H9 (cell line): ENCODE measurements at regions not wholly inside any gene's neighbourhood (a gene's known extent, or its start where the extent isn't known, plus 50 kb on each side); places are given as distances from the start of the nearest gene placed in this dataset.
A peak's percentile ranks its signal among the peaks of the same experiment; 100 is the strongest.

ENCODE experiments used
- DNase-seq: peaks from one replicate; pipeline ENCODE4 v3.0.0-alpha.2; 2017
- H2AFZ ChIP-seq: one replicate; pipeline ENCODE4 v1.6.1; 2013; ENCODE audit warnings: mild to moderate bottlenecking, low read length, control low read depth, moderate library complexity
- H2AK5ac ChIP-seq: 2 replicates; pipeline ENCODE4 v1.6.1; 2013; ENCODE audit warnings: low read length, control low read depth, mixed read lengths; ENCODE audit not compliant: insufficient read length
- H2BK120ac ChIP-seq: one replicate; pipeline ENCODE4 v1.6.1; 2013; ENCODE audit warnings: low read depth, mild to moderate bottlenecking, low read length, control low read depth, inconsistent platforms; ENCODE audit not compliant: poor library complexity, severe bottlenecking
- H2BK12ac ChIP-seq: 2 replicates; pipeline ENCODE4 v1.6.1; 2013; ENCODE audit warnings: low read length, control low read depth, mixed read lengths, low read depth; ENCODE audit not compliant: insufficient read length
- H2BK15ac ChIP-seq: 2 replicates; pipeline ENCODE4 v1.6.1; 2013; ENCODE audit warnings: low read depth, low read length, control low read depth
- H2BK20ac ChIP-seq: one replicate; pipeline ENCODE4 v1.6.1; 2013; ENCODE audit warnings: low read depth, mild to moderate bottlenecking, low read length, control low read depth, inconsistent platforms; ENCODE audit not compliant: poor library complexity, severe bottlenecking
- H2BK5ac ChIP-seq: 2 replicates; pipeline ENCODE4 v1.6.1; 2013; ENCODE audit warnings: low read length, control low read depth, mixed read lengths; ENCODE audit not compliant: insufficient read length
- H3K14ac ChIP-seq: 2 replicates; pipeline ENCODE4 v1.6.1; 2013; ENCODE audit warnings: low read length, control low read depth; ENCODE audit not compliant: insufficient read depth
- H3K18ac ChIP-seq: 2 replicates; pipeline ENCODE4 v1.6.1; 2013; ENCODE audit warnings: low read depth, mild to moderate bottlenecking, mixed read lengths, low read length, control low read depth; ENCODE audit not compliant: insufficient read length
- H3K23ac ChIP-seq: 2 replicates; pipeline ENCODE4 v1.6.1; 2013; ENCODE audit warnings: low read length, control low read depth, mixed read lengths, low read depth; ENCODE audit not compliant: insufficient read length
- H3K23me2 ChIP-seq: 2 replicates; pipeline ENCODE4 v1.6.1; 2013; ENCODE audit warnings: low read depth, mild to moderate bottlenecking, mixed read lengths, low read length, control low read depth; ENCODE audit not compliant: insufficient read length, poor library complexity, severe bottlenecking
- H3K27ac ChIP-seq: 2 replicates; pipeline ENCODE4 v1.5.1; 2013; ENCODE audit warnings: low read length, control low read depth, mixed read lengths, low read depth; ENCODE audit not compliant: insufficient read length
- H3K27me3 ChIP-seq: 2 replicates; pipeline ENCODE4 v1.6.1; 2013; ENCODE audit warnings: low read length, control low read depth, inconsistent platforms; ENCODE audit not compliant: insufficient read depth
- H3K4ac ChIP-seq: 2 replicates; pipeline ENCODE4 v1.6.1; 2013; ENCODE audit warnings: low read depth, mild to moderate bottlenecking, control low read depth, inconsistent platforms, low read length, moderate library complexity
- H3K4me1 ChIP-seq: 2 replicates; pipeline ENCODE4 v1.6.1; 2013; ENCODE audit warnings: low read length, control low read depth, inconsistent platforms; ENCODE audit not compliant: insufficient read depth
- H3K4me2 ChIP-seq: 2 replicates; pipeline ENCODE4 v1.6.1; 2013; ENCODE audit warnings: low read length, control low read depth, mixed read lengths; ENCODE audit not compliant: insufficient read length, insufficient read depth
- H3K56ac ChIP-seq: 2 replicates; pipeline ENCODE4 v1.6.1; 2013; ENCODE audit warnings: low read depth, mild to moderate bottlenecking, mixed read lengths, low read length, control low read depth; ENCODE audit not compliant: insufficient read length
- H3K79me1 ChIP-seq: 2 replicates; pipeline ENCODE4 v1.6.1; 2013; ENCODE audit warnings: low read depth, mild to moderate bottlenecking, moderate library complexity, low read length, control low read depth, inconsistent platforms; ENCODE audit not compliant: insufficient read depth, poor library complexity, severe bottlenecking
- H3K79me2 ChIP-seq: 2 replicates; pipeline ENCODE4 v1.6.1; 2013; ENCODE audit warnings: low read length, control low read depth, inconsistent platforms; ENCODE audit not compliant: insufficient read depth
- H3K9ac ChIP-seq: 2 replicates; pipeline ENCODE4 v1.6.1; 2013; ENCODE audit warnings: low read length, control low read depth, mixed read lengths; ENCODE audit not compliant: insufficient read length; ENCODE audit errors: extremely low read depth
- H3K9me3 ChIP-seq: one replicate; pipeline ENCODE4 v1.6.1; 2013; ENCODE audit warnings: low read depth, low read length, inconsistent platforms; ENCODE audit not compliant: control insufficient read depth
- H3T11ph ChIP-seq: one replicate; pipeline ENCODE4 v1.6.1; 2013; ENCODE audit warnings: mild to moderate bottlenecking, low read length, control low read depth, inconsistent platforms
- H4K20me1 ChIP-seq: one replicate; pipeline ENCODE4 v1.6.1; 2013; ENCODE audit not compliant: control insufficient read depth, insufficient read length, insufficient read depth
- H4K5ac ChIP-seq: 2 replicates; pipeline ENCODE4 v1.6.1; 2013; ENCODE audit warnings: low read depth, mild to moderate bottlenecking, mixed read lengths, low read length, control low read depth; ENCODE audit not compliant: insufficient read length
- H4K8ac ChIP-seq: replicated peaks from 2 replicates; pipeline ENCODE4 v1.6.1; 2013; ENCODE audit warnings: low read length, control low read depth, mixed read lengths, low read depth; ENCODE audit not compliant: insufficient read length
- H4K91ac ChIP-seq: 2 replicates; pipeline ENCODE4 v1.6.1; 2013; ENCODE audit warnings: low read depth, mild to moderate bottlenecking, moderate library complexity, mixed read lengths, low read length, control low read depth; ENCODE audit not compliant: insufficient read length
- H3K27ac Mint-ChIP-seq, 3 experiments: 2 replicates in 2 of 3; 3 replicates in 1 of 3; pipeline ENCODE4 v1.8.0; 2020 to 2021; ENCODE audit warnings: mixed read lengths in 3 of 3, mild to moderate bottlenecking in 1 of 3, moderate library complexity in 1 of 3
- H3K27me3 Mint-ChIP-seq: 2 replicates; pipeline ENCODE4 v1.8.0; 2021; ENCODE audit warnings: low read depth, mild to moderate bottlenecking, moderate library complexity, mixed read lengths
- H3K36me3 Mint-ChIP-seq, 3 experiments: 2 replicates in 2 of 3; 3 replicates in 1 of 3; pipeline ENCODE4 v1.8.0; 2020 to 2021; ENCODE audit warnings: low read depth in 3 of 3, mixed read lengths in 3 of 3; ENCODE audit not compliant: insufficient read depth in 1 of 3
- H3K4me1 Mint-ChIP-seq, 2 experiments: 2 replicates each; pipeline ENCODE4 v1.8.0; 2020; ENCODE audit warnings: mixed read lengths in 2 of 2
- H3K4me3 Mint-ChIP-seq, 2 experiments: 2 replicates in 1 of 2; 3 replicates in 1 of 2; pipeline ENCODE4 v1.8.0; 2020 to 2021; ENCODE audit warnings: mild to moderate bottlenecking in 2 of 2, mixed read lengths in 2 of 2, moderate library complexity in 1 of 2
- H3K9me3 Mint-ChIP-seq, 2 experiments: 2 replicates in 1 of 2; 3 replicates in 1 of 2; pipeline ENCODE4 v1.8.0; 2020; ENCODE audit warnings: mild to moderate bottlenecking in 2 of 2, mixed read lengths in 2 of 2, moderate library complexity in 1 of 2
- CTCF ChIP-seq: fragments of 200-600 bp; sonication (generic); conservative IDR thresholded peaks from 3 replicates; pipeline ENCODE4 v1.8.0; 2021; ENCODE audit warnings: antibody characterized with exemption, mild to moderate bottlenecking
- WGBS: extraction: QIAGEN DNeasy Blood & Tissue Kit; methylation state at CpG from one replicate; pipeline ENCODE4 v1.1.7; 2013; ENCODE audit warnings: missing lambda C conversion rate, low lambda C conversion rate, mixed read lengths; ENCODE audit not compliant: insufficient read length; ENCODE audit errors: extremely low coverage; 5-methylcytosine and 5-hydroxymethylcytosine counted together

- Histone ChIP-seq H2BK5ac (no peak overlapping the region), H2BK12ac (no peak overlapping the region), H3K56ac (no peak overlapping the region), H3K79me2 (no peaks in the 10 kb centered on the region), H2BK15ac (no peak overlapping the region), H3T11ph (no peak overlapping the region), H3K9me3 (no peaks in the 10 kb centered on the region), H4K8ac (no peak overlapping the region), H3K79me1 (no peaks in the 10 kb centered on the region), H4K5ac (no peak overlapping the region), H2AK5ac (no peak overlapping the region), H3K4me2 (no peak overlapping the region), H4K91ac (no peak overlapping the region), H2BK120ac (no peak overlapping the region), H4K20me1 (no peaks in the 10 kb centered on the region), H3K18ac (no peak overlapping the region), H3K27ac (no peak overlapping the region), H3K4me1 (no peaks in the 10 kb centered on the region), H2AFZ (no peak overlapping the region), H3K4ac (no peak overlapping the region), H3K27me3 (no peaks in the 10 kb centered on the region), H2BK20ac (no peak overlapping the region), H3K23ac (no peak overlapping the region), H3K14ac (no peak overlapping the region), H3K9ac (no peak overlapping the region), H3K23me2 (no peaks in the 10 kb centered on the region)
- no CpG with 5 or more reads among the region's 1 CpG for WGBS
- no peaks in the 10 kb centered on the region for H3K27me3 Mint-ChIP-seq
- no peaks in the 10 kb centered on the region for H3K9me3 Mint-ChIP-seq
- no peaks in the 10 kb centered on the region for H3K36me3 Mint-ChIP-seq
- H3K4me3 Mint-ChIP-seq = no peak overlapping the region
- no peak for TF ChIP-seq CTCF
- no peak for DNase-seq
- peak overlapping the region in 1 of 3 experiments; percentile 30; a peak in 1 of 7 replicates for H3K27ac Mint-ChIP-seq
- H3K4me1 Mint-ChIP-seq = no peaks in the 10 kb centered on the region
These were observed 75.8 kb downstream of the LSMEM1 start for GRCh38 chr7:112556633-112557032.
